ENCODE measurements at regions not wholly inside any gene's neighbourhood (a gene's known extent, or its start where the extent isn't known, plus 50 kb on each side); places are given as distances from the start of the nearest gene placed in this dataset.

DNA sequence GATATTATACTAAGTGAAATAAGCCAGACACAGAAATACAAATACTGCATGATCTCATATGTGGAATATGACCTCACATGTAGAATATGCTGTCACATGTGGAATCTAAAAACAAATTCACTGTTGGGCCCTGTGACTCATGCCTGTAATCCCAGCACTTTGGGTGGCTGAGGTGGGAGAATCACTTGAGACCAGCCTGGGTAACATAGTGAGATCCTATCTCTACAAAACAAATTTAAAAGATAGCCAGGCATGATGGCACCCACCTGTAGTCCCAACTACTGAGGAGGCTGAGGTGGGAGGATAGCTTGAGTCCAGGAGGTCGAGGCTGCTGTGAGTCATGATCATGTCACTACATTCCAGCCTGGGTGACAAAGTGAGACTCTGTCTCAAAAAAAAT is 160.3 kb downstream of the PTEN start:
- DNase-seq: no peak

GRCh38 chr10:88026031-88026430 is 162.6 kb downstream of the PTEN start:
- peak; percentile 31 for DNase-seq

- no peak for DNase-seq
Observed at GRCh38 chr10:88027570-88027969, 164.1 kb downstream of the PTEN start.

- DNase-seq: peak; percentile 16
Observed at GRCh38 chr10:88028072-88028471, 164.6 kb downstream of the PTEN start.

DNA sequence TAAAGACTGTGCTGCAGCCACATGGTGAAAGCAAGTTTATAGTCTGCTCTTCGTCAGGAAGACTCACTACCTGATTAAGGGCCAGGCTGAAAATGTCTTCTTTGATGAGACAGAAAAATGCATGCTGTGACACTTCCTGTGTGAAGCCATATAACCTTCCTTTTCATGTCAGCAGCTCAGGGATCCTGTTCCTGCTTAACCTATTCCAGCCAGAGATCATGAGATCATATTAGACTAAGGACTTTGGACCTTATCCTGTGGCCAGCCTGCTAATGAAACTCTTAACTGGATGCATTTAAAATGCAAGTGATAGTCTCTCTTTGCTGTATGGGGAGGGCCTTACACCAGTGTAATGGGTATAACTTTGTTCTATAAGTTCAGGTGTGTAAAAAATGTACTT is 165.2 kb downstream of the PTEN start:
- peak; percentile 67 for DNase-seq

- no peak for DNase-seq
Observed at GRCh38 chr10:88032566-88032965, 169.1 kb downstream of the PTEN start.

GRCh38 chr10:88033385-88033784 is 170.0 kb downstream of the PTEN start:
- no peak for DNase-seq

DNA sequence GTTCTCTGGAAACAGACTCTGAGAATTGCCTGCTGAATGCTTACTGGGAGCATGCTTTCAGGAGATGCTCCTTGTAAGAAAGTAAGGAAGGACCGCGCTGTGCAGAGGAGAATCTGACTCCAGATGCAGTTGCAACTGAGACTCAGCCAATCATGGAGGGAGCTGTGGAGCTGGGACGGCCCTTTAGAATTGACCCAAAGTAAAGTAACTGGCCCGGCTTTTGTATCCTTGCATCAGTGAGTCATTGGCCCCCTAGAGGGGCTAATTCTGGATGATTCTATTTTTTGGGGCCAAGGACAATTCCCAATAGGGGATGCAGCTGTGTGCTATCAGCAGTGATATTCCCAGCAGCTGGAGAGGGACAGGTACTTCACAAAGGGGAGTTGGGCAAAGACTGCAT is 170.4 kb downstream of the PTEN start:
- DNase-seq: no peak

GRCh38 chr10:88036126-88036525 is 172.7 kb downstream of the PTEN start:
- no peak for DNase-seq

DNA sequence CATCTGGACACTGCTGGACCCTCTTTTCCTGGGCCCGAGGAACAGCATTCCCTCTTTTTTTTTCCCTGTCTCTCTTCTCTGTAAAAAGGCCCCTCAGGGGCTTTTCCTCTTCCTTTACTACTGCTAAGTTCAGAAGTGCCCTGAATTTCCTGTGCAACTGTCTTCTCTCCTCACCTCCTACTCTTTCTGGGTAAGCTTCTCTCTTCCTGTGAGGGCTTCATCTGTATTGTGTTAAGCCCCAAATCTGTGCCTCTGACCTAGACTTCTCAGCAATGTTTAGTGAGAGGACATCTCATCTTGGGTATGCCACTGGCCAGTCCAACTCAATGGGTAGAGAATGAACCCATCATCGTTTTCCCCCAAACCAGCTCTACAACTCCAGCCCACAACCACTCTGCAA is 174.2 kb downstream of the PTEN start:
- peak; percentile 5 for DNase-seq

DNA sequence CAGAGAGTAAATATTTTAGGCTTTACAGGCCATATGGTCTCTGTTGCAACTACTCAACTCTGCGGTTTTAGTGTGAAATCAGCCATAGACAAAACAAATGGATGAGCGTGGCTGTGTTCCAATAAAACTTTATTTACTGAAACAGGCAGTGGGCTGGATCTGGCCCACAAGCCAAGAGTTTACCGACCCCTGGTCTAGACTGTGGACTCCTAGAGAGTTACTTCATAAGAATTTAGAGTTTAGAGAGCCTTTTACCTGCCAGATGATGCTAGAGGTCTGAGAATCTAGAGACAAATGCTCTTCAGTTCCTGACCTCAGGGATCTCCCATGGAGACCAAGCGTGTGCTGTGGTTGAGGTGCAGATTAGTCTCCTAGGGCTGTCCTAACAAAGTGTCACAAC is 174.8 kb downstream of the PTEN start:
- DNase-seq: peak; percentile 67

DNA sequence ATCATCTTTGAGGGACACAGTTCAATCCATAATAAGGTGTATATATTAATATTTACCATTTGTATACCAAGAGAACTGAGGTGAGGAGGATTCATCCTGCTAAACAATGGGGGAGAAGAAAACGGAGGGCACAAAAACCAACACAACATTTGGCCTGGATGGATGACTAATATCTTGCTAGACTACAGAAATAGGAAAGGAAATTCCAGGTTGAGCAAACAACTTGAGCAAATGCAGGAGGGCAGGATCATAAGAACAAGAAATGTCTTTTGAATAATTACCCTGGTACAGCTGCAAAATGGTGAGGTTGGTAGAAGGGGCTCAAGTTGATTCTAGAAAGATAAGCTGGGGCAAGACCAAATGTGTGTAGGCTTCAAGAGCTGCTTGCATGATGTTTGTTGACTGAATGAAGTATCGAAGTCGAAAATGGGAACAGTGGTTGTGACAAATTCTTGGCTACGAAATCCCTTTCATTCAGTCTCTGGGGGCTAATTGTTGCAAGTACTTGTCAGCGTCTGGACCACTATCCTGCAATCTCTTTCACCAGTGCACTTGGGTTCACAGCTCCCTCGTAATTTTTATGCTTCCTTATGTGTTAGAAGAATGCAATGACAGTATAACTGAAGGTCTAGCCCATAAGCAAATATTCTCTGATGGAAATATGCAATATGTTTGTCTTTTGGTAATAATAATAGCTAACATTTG is 176.2 kb downstream of the PTEN start:
- DNase-seq: no peak

DNA sequence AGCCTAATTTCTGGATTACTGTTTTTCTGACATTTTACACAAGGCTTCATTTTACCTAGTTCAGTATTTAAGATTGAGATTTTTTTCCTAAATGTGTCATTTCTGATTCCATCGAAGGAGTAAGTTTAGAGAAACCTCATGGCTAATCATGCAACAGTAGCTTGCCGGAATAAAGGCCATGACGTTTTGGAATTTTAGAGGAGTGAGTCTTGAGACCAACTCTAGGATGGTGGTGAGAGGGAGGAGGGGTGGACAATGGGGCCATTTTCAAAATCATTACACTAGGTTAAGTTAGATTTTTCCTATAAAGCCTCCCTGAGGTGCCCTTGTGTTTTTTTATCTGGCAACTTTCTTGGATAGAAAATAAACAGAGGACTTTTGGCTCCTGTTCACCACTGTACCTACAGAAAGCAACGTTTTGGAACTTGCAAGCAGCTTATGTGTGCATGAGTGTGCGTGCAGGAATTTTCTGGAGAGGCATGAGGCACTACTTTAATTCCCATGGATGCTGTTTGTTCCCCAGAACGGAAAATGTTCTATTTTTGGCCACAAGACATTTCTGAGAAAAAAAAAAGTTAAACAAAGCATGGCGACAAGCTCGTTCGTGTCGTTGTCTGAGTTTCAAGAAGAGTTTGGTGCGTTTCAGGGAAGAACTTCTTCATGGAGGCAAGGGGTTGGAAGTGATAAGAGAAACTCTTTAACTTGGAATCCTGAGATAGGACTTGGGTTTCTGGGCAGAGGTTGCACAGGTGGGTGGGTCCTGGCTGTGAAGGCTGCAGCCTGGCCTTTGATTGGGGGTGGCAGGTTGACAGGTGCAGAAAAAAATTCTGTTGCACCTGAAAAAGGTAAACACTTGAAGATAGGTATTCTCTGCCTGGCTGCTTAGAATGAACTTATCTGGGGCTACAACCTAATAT is 178.1 kb downstream of the PTEN start:
- DNase-seq: no peak

GRCh38 chr10:88042160-88043100 is 179.0 kb downstream of the PTEN start:
- DNase-seq: no peak

DNA sequence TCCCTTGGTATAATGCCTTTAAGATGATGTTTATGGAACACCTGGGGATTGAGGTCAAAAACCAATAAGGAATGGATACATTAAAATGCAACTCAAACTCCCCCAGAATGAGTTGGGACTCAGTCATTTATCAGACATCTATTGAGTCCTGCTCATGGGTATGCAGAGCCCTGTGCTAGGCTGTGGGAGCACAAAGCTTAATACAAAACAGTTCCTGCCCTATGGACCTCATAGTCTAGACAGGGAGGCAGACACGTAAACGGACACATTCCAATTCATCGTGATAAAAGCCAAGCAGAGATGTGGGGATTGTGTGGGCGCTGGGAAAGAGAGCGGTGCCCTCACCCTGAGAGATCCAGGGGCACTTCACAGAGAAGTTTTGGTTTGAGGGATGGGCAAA is 181.7 kb downstream of the PTEN start:
- no peak for DNase-seq

DNA sequence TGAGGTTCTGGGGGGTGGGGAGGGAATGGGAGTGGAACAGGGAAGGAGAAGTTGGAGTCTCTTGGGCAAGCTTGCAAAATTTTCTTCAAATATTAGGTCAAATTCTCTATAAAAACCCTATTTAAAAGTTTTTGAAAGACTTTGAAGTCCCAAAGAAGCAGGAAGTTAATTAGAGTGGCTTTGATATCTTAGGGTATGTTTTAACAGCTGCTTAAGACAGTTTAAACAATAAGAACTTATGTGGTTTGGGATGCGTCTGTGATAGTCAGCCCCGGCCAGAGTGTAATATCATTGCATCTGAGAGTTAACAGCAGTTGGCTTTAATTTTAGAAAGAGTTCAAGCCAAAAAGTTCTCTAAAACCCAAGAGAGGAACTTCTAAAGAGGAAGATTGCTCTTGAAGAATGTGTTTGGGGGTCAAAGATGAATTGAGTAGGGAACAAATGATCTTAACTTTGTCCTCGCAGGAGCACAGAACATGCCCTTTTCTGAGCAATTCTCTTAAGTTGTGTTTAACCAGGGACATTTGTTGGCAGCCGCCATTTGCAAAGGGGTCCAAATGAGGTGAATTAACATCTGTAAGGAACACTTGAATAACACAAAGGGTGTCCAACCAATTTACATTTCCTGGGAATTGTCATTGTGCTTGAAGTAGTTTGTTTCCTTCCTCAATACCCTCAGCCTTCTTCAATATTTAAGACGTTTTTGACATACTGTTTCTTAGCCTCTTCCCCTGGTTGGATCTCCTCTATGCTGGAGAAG is 182.4 kb downstream of the PTEN start:
- DNase-seq: no peak

- no peak for DNase-seq
Observed at GRCh38 chr10:88047579-88047978, 184.2 kb downstream of the PTEN start.

- DNase-seq: no peak
Observed at GRCh38 chr10:88048312-88048711, 184.9 kb downstream of the PTEN start.

- DNase-seq: no peak
Observed at GRCh38 chr10:88049204-88049603, 185.8 kb downstream of the PTEN start.

DNA sequence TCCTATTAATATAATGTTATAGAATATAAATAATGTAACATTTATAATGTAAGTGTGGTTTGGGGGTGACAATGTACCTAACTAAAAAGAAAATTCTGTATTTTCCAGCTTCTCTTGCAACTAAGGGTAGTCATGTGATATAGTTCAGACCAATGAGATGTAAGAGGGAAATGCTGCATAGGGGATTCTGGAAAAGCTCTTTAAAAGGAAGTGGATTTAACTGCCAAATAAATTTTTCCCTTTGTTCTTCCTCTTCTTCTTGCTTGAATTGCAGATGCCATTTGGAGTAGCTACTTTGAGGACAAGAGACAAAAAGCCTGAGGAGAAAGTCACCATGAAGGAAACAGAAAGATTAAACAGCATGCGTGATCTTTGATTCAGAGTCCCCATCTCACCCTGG is 194.3 kb downstream of the PTEN start:
- DNase-seq: no peak

DNA sequence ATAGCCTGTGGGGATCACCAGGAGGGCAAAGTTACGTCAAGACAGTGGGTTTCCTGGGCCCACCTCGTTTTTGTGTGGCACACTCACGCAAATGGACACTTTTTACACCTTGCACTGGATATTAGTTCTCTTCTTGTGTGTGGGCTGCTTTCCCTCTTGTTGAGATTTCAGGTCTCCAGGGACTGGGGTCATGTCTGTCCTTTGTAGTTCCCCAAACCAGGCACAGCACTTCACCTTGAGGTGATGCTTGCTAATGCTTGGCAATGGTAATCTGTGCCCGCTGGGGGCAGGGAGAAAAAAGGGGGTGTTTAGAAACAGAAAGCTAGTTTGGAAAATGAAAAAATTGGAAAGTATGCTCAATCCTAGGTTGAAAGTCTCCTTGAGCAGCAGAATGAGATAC is 195.3 kb downstream of the PTEN start:
- no peak for DNase-seq

GRCh38 chr10:88059190-88059589 is 195.8 kb downstream of the PTEN start:
- DNase-seq: no peak

All from NCI-H69 (cell line).